HepG2 (cell line): ENCODE measurements at regions not wholly inside any gene's neighbourhood (a gene's known extent, or its start where the extent isn't known, plus 50 kb on each side); places are given as distances from the start of the nearest gene placed in this dataset.

Experiments
- ATAC-seq: fragments of 200-7000 bp; cut with Tn5 transposase; 3 replicates; pipeline ENCODE4 v1.9.1; 2020; ENCODE audit warnings: mild to moderate bottlenecking, moderate library complexity
- BruUV-seq: library from RNA; stranded (reverse); fragments of 400-500 nt; replicated peaks from 2 replicates; lab custom pipeline; 2021; lab: Mats Ljungman, UMichigan
- CTCF ChIA-PET: fragments of 300-600 bp; formaldehyde crosslinking; extraction: SDS; loops from one replicate; lab custom pipeline; 2021; ENCODE audit warnings: low total read pairs, inconsistent platforms, low intra/inter-chr PET ratio; lab: Yijun Ruan, JAX
- POLR2A ChIA-PET: fragments of 350-600 bp; sonication (Branson Sonifier 250); formaldehyde crosslinking; loops from one replicate; lab custom pipeline; 2020; ENCODE audit warnings: antibody characterized with exemption, inconsistent platforms; lab: Yijun Ruan, JAX
- DNase-seq: peaks from one replicate; pipeline ENCODE4 v3.0.0-alpha.2; 2015; ENCODE audit warnings: low spot score
- FAIRE-seq: peaks from 3 replicates; lab custom pipeline; 2011; peaks lifted over from hg19 to GRCh38; lab: Jason Lieb, UNC
- H2AFZ ChIP-seq: one replicate; pipeline ENCODE4 v1.6.1; 2011; ENCODE audit warnings: low read length, inconsistent platforms
- H3K27ac ChIP-seq: fragments of 300-600 bp; 3 replicates; pipeline ENCODE4 v1.8.0; 2011; ENCODE audit warnings: mixed run types, mild to moderate bottlenecking, mixed read lengths, low read length, inconsistent platforms; ENCODE audit not compliant: insufficient read depth; ENCODE audit errors: extremely low read length
- H3K27me3 ChIP-seq, 2 experiments: fragments of 200-600 bp in 1 of 2; 2 replicates in 1 of 2; 3 replicates in 1 of 2; pipeline versions ENCODE4 v1.6.0 to v1.8.0; 2011; ENCODE audit warnings: low read length in 2 of 2, mild to moderate bottlenecking in 2 of 2, moderate library complexity in 2 of 2, inconsistent platforms in 1 of 2; ENCODE audit not compliant: insufficient read depth in 2 of 2, control insufficient read depth in 1 of 2
- H3K36me3 ChIP-seq, 2 experiments: fragments of 200-600 bp in 1 of 2; replicated peaks in 1 of 2; 2 replicates in 1 of 2; 3 replicates in 1 of 2; pipeline versions ENCODE4 v1.5.1 to v1.8.0; 2011; ENCODE audit warnings: low read length in 2 of 2, inconsistent platforms in 1 of 2; ENCODE audit not compliant: insufficient read depth in 2 of 2, control insufficient read depth in 1 of 2
- H3K4me1 ChIP-seq: 2 replicates; pipeline ENCODE4 v1.5.1; 2012; ENCODE audit warnings: low read length, inconsistent platforms; ENCODE audit not compliant: insufficient read depth
- H3K4me2 ChIP-seq: 2 replicates; pipeline ENCODE4 v1.6.0; 2011; ENCODE audit warnings: low read depth, low read length, inconsistent platforms
- H3K4me3 ChIP-seq, 3 experiments: fragments of 200-600 bp in 1 of 3; sonication (generic), shearing (Covaris generic) in 1 of 3; replicated peaks in 1 of 3; 2 replicates each; pipeline ENCODE4 v1.5.1; 2011 to 2016; ENCODE audit warnings: low read length in 3 of 3, inconsistent platforms in 2 of 3, low read depth in 2 of 3, mild to moderate bottlenecking in 2 of 3, control low read depth in 1 of 3, mixed read lengths in 1 of 3; ENCODE audit not compliant: insufficient read depth in 1 of 3
- H3K79me2 ChIP-seq: one replicate; pipeline ENCODE4 v1.6.1; 2011; ENCODE audit warnings: low read length, inconsistent platforms; ENCODE audit not compliant: insufficient read depth
- H3K9ac ChIP-seq: 2 replicates; pipeline ENCODE4 v1.6.0; 2011; ENCODE audit warnings: mild to moderate bottlenecking, low read depth, low read length, inconsistent platforms; ENCODE audit not compliant: insufficient read depth
- H3K9me3 ChIP-seq: 2 replicates; pipeline ENCODE4 v1.5.1; 2012; ENCODE audit warnings: mild to moderate bottlenecking, low read length
- H4K20me1 ChIP-seq: 2 replicates; pipeline ENCODE4 v1.6.0; 2011; ENCODE audit warnings: inconsistent platforms, mild to moderate bottlenecking, low read length, moderate library complexity; ENCODE audit not compliant: insufficient read depth
- ARHGAP35 ChIP-seq: sonication (generic); formaldehyde crosslinking; IDR thresholded peaks from 2 replicates; pipeline ENCODE4 v1.9.0; 2022; ENCODE audit warnings: mild to moderate bottlenecking, inconsistent platforms, moderate library complexity, missing genetic modification reagents, borderline replicate concordance
- CSRNP2 ChIP-seq: sonication (generic); formaldehyde crosslinking; conservative IDR thresholded peaks from 2 replicates; pipeline ENCODE4 v1.8.0; 2022; ENCODE audit warnings: low read depth, missing genetic modification reagents
- DMTF1 ChIP-seq: sonication (generic); formaldehyde crosslinking; IDR thresholded peaks from 2 replicates; pipeline ENCODE4 v1.4.0; 2020; ENCODE audit warnings: mild to moderate bottlenecking, missing genetic modification reagents
- EP300 ChIP-seq, 3 experiments: sonication (generic) in 1 of 3; formaldehyde crosslinking in 1 of 3; IDR thresholded peaks; 2 replicates each; pipeline versions ENCODE4 v1.5.1 to v1.6.1; 2011 to 2020; ENCODE audit warnings: low read depth in 2 of 3, low read length in 2 of 3, borderline replicate concordance in 1 of 3, improper control_type of control experiment in 1 of 3, mild to moderate bottlenecking in 1 of 3, missing genetic modification reagents in 1 of 3, moderate library complexity in 1 of 3
- IRF2 ChIP-seq: IDR thresholded peaks from 2 replicates; pipeline ENCODE4 v1.6.1; 2018; ENCODE audit warnings: missing genetic modification reagents, missing compliant biosample characterization
- LCORL ChIP-seq, 2 experiments: fragments of 450-650 bp in 1 of 2; sonication (generic) in 1 of 2; formaldehyde crosslinking in 1 of 2; IDR thresholded peaks; 2 replicates each; pipeline versions ENCODE4 v1.5.0 to v1.6.1; 2017 to 2020; ENCODE audit warnings: antibody characterized with exemption in 1 of 2, missing genetic modification reagents in 1 of 2
- NCOA2 ChIP-seq: sonication (generic); formaldehyde crosslinking; IDR thresholded peaks from 2 replicates; pipeline ENCODE4 v1.8.0; 2022; ENCODE audit warnings: inconsistent platforms
- NR2F2 ChIP-seq: IDR thresholded peaks from 2 replicates; pipeline ENCODE4 v1.6.1; 2012; ENCODE audit warnings: low read depth, inconsistent platforms, borderline replicate concordance
- RBM22 ChIP-seq: fragments of 200-400 bp; formaldehyde crosslinking; optimal IDR thresholded peaks from 2 replicates; pipeline ENCODE3; 2017; ENCODE audit warnings: mild to moderate bottlenecking, low read length, moderate library complexity
- TFE3 ChIP-seq: IDR thresholded peaks from 2 replicates; pipeline ENCODE4 v1.6.1; 2016
- ZNF143 ChIP-seq: sonication (generic); formaldehyde crosslinking; IDR thresholded peaks from 2 replicates; pipeline ENCODE4 v1.4.0; 2020; ENCODE audit warnings: missing genetic modification reagents
- ZNF225 ChIP-seq: sonication (generic); formaldehyde crosslinking; IDR thresholded peaks from 2 replicates; pipeline ENCODE4 v1.4.0; 2020; ENCODE audit warnings: mild to moderate bottlenecking, missing genetic modification reagents
- ZNF274 ChIP-seq: sonication (generic); formaldehyde crosslinking; IDR thresholded peaks from 2 replicates; pipeline ENCODE4 v1.5.1; 2020; ENCODE audit warnings: mild to moderate bottlenecking, missing genetic modification reagents
- ZNF597 ChIP-seq: sonication (generic); formaldehyde crosslinking; IDR thresholded peaks from 2 replicates; pipeline ENCODE4 v1.5.0; 2020; ENCODE audit warnings: missing genetic modification reagents
- ZNF710 ChIP-seq: sonication (generic); formaldehyde crosslinking; IDR thresholded peaks from 2 replicates; pipeline ENCODE4 v1.5.0; 2020; ENCODE audit warnings: mild to moderate bottlenecking, missing genetic modification reagents, borderline replicate concordance
- WGBS: methylation state at CpG from one replicate; pipeline ENCODE4 v1.1.6; 2017; ENCODE audit warnings: low lambda C conversion rate; 5-methylcytosine and 5-hydroxymethylcytosine counted together
- in situ Hi-C: cut with HindIII; loops from 2 replicates; pipeline ENCODE4 v1.10.0; 2017; ENCODE audit warnings: low pct_unique_long_range_greater_than_20kb; ENCODE audit not compliant: extremely low pct_ligation_motif_present
- intact Hi-C: fragments of 100-400 bp; cut with micrococcal nuclease; formaldehyde crosslinking; loops from one replicate; pipeline ENCODE4 v1.10.0; 2022; ENCODE audit not compliant: unreplicated experiment

- H3K4me2 ChIP-seq, result no peak overlapping the region
- no peaks in the 10 kb centered on the region for H3K79me2 ChIP-seq
- no peak overlapping the region for H3K4me3 ChIP-seq
- in situ Hi-C loops (no loop called here), intact Hi-C loops (no loop called here)
- no peaks in the 10 kb centered on the region for H3K9me3 ChIP-seq
- FAIRE-seq (no peak), DNase-seq (no peak), ATAC-seq (no peak)
- WGBS, result 0% methylated on average over 2 of the region's 2 CpGs
- no peak overlapping the region for H3K27ac ChIP-seq
- no peaks in the 10 kb centered on the region for H3K36me3 ChIP-seq
- H4K20me1 ChIP-seq, result no peaks in the 10 kb centered on the region
- BruUV-seq, result no TSS peak
- H3K4me1 ChIP-seq, result no peaks in the 10 kb centered on the region
- ChIA-PET POLR2A (no interaction called here), CTCF (no interaction called here)
- no peak overlapping the region for H2AFZ ChIP-seq
- no peaks in the 10 kb centered on the region for H3K27me3 ChIP-seq
- no peak overlapping the region for H3K9ac ChIP-seq
- TF ChIP-seq TFE3 (CRISPR knock-in tag) (no peak), CSRNP2 (no peak), EP300 (IDR thresholded peaks at IDR 0.05; ENCODE audit: low read depth in 2 of 2, low read length in 2 of 2) (no peak), EP300 (CRISPR knock-in tag; IDR thresholded peaks at IDR 0.05; ENCODE audit: borderline replicate concordance) (no peak), NCOA2 (CRISPR knock-in tag) (no peak), ARHGAP35 (CRISPR knock-in tag) (no peak), ZNF225 (CRISPR knock-in tag) (no peak), LCORL (IDR thresholded peaks at IDR 0.05) (no peak), LCORL (CRISPR knock-in tag; IDR thresholded peaks at IDR 0.05) (no peak), DMTF1 (no peak), IRF2 (no peak), RBM22 (no peak), ZNF274 (CRISPR knock-in tag) (no peak), NR2F2 (no peak), ZNF710 (CRISPR knock-in tag) (no peak), ZNF143 (CRISPR knock-in tag) (no peak), ZNF597 (CRISPR knock-in tag) (no peak)
Measured at GRCh38 chr18:2089396-2089795, 481.9 kb downstream of the METTL4 start.
